Parathyroid adenoma (tissue), 2 donors: ENCODE measurements at regions not wholly inside any gene's neighbourhood (a gene's known extent, or its start where the extent isn't known, plus 50 kb on each side); places are given as distances from the start of the nearest gene placed in this dataset.
"Not testable (repeated sequence)": the region's sequence is repeated elsewhere in the genome, so short reads cannot be mapped to it uniquely, and the experiment has no call there.

Experiments used
- H2AFZ ChIP-seq: fragments of 300-600 bp; sonication (generic); one replicate; pipeline ENCODE4 v1.7.0; 2017; ENCODE audit warnings: antibody characterized with exemption, mild to moderate bottlenecking
- H3K27ac ChIP-seq: fragments of 300-600 bp; sonication (generic); one replicate; pipeline ENCODE4 v1.7.0; 2017
- H3K27me3 ChIP-seq: fragments of 300-600 bp; sonication (generic); one replicate; pipeline ENCODE4 v1.7.0; 2017; ENCODE audit warnings: low read length; ENCODE audit not compliant: control insufficient read depth, insufficient read depth
- H3K36me3 ChIP-seq: fragments of 300-600 bp; sonication (generic); one replicate; pipeline ENCODE4 v1.7.0; 2017; ENCODE audit warnings: low read length; ENCODE audit not compliant: control insufficient read depth, insufficient read depth
- H3K4me1 ChIP-seq: fragments of 300-600 bp; sonication (generic); one replicate; pipeline ENCODE4 v1.7.0; 2017; ENCODE audit warnings: control low read depth
- H3K4me2 ChIP-seq: fragments of 300-600 bp; sonication (generic); one replicate; pipeline ENCODE4 v1.7.0; 2017; ENCODE audit warnings: low read length
- H3K4me3 ChIP-seq: fragments of 300-600 bp; sonication (generic); one replicate; pipeline ENCODE4 v1.7.0; 2017; ENCODE audit warnings: low read depth, low read length
- H3K79me2 ChIP-seq: fragments of 300-600 bp; sonication (generic); one replicate; pipeline ENCODE4 v1.7.0; 2017; ENCODE audit warnings: control low read depth
- H3K9ac ChIP-seq: fragments of 300-600 bp; sonication (generic); one replicate; pipeline ENCODE4 v1.7.0; 2017; ENCODE audit warnings: mild to moderate bottlenecking
- H3K9me3 ChIP-seq: fragments of 300-600 bp; sonication (generic); one replicate; pipeline ENCODE4 v1.7.0; 2017; ENCODE audit warnings: low read length; ENCODE audit not compliant: control insufficient read depth
- CTCF ChIP-seq: fragments of 300-600 bp; sonication (generic); IDR thresholded peaks from one replicate; pipeline ENCODE4 v1.7.0; 2017; ENCODE audit warnings: antibody characterized with exemption, mild to moderate bottlenecking
- donor health status: primary hyperparathyroidism.

GRCh38 chr16:76114681-76115080 lies 162.5 kb upstream of the CNTNAP4 start:
- Histone ChIP-seq H3K4me3 (no peak overlapping the region), H3K27me3 (no peaks in the 10 kb centered on the region), H2AFZ (no peak overlapping the region), H3K9ac (no peak overlapping the region), H3K79me2 (no peaks in the 10 kb centered on the region), H3K4me1 (no peaks in the 10 kb centered on the region), H3K36me3 (no peaks in the 10 kb centered on the region), H3K27ac (no peak overlapping the region), H3K4me2 (no peak overlapping the region), H3K9me3 (peaks cover 2% of the 10 kb centered on the region)
- no peak for TF ChIP-seq CTCF

- Histone ChIP-seq H3K79me2 (no peaks in the 10 kb centered on the region), H3K4me2 (no peak overlapping the region), H3K36me3 (no peaks in the 10 kb centered on the region), H3K9me3 (no peaks in the 10 kb centered on the region), H3K27ac (no peak overlapping the region), H3K4me3 (no peak overlapping the region), H3K27me3 (no peaks in the 10 kb centered on the region), H2AFZ (no peak overlapping the region), H3K4me1 (no peaks in the 10 kb centered on the region), H3K9ac (no peak overlapping the region)
- TF ChIP-seq CTCF = no peak
These were observed 158.9 kb upstream of the CNTNAP4 start for GRCh38 chr16:76118344-76118743.

DNA sequence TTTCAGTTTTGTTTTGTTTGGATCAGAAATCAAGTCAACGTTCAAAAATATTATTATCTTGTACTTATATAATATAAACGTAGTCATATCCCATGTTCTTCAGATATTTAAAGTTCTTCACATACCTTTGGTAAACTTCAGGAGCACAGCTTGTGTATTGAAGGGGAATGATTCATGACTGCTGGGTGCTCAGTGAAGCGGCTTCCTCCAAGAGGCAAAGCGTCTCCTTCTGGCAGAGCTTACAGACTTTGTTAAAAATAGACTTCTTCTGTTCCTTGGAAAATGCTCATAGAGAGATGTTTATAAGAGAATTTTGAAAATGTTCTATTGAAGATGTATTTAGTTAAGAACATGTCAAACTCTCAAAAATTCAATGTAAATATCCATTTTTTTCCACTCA lies 155.6 kb upstream of the CNTNAP4 start:
- Histone ChIP-seq H3K27ac (no peak overlapping the region), H3K4me1 (no peaks in the 10 kb centered on the region), H3K9ac (no peak overlapping the region), H3K36me3 (no peaks in the 10 kb centered on the region), H3K4me2 (no peak overlapping the region), H3K79me2 (no peaks in the 10 kb centered on the region), H2AFZ (no peak overlapping the region), H3K9me3 (no peaks in the 10 kb centered on the region), H3K27me3 (no peaks in the 10 kb centered on the region), H3K4me3 (no peak overlapping the region)
- TF ChIP-seq CTCF = no peak

DNA sequence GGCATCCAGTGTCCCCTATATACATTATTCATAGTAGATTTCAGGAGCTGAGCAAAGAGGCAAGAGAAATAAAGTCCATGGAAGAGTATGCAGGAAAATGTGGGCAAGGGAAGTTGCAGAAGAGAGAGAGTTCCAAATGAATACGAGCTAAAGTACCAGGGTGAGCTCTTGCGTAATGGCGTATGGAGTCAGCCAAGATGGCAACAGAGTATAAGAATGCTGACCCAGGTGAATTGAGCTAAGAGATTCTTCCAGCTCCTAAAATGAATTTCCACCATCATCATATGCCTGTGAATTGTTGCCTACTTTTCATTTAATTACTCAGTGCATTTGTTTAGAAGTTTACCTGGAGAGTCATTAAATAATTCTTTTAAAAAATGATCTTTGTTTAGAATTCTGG lies 153.2 kb upstream of the CNTNAP4 start:
- Histone ChIP-seq H3K27me3 (no peaks in the 10 kb centered on the region), H3K4me3 (no peak overlapping the region), H3K4me2 (no peak overlapping the region), H3K9ac (no peak overlapping the region), H3K4me1 (no peaks in the 10 kb centered on the region), H3K9me3 (no peaks in the 10 kb centered on the region), H3K79me2 (no peaks in the 10 kb centered on the region), H3K36me3 (no peaks in the 10 kb centered on the region), H3K27ac (no peak overlapping the region), H2AFZ (no peak overlapping the region)
- TF ChIP-seq CTCF = no peak

- Histone ChIP-seq H3K4me1 (no peaks in the 10 kb centered on the region), H3K4me3 (no peak overlapping the region), H2AFZ (no peak overlapping the region), H3K9me3 (no peaks in the 10 kb centered on the region), H3K27ac (no peak overlapping the region), H3K9ac (no peak overlapping the region), H3K79me2 (no peaks in the 10 kb centered on the region), H3K27me3 (no peaks in the 10 kb centered on the region), H3K4me2 (no peak overlapping the region), H3K36me3 (no peaks in the 10 kb centered on the region)
- no peak for TF ChIP-seq CTCF
These were observed 151.3 kb upstream of the CNTNAP4 start for GRCh38 chr16:76125871-76126270.

DNA sequence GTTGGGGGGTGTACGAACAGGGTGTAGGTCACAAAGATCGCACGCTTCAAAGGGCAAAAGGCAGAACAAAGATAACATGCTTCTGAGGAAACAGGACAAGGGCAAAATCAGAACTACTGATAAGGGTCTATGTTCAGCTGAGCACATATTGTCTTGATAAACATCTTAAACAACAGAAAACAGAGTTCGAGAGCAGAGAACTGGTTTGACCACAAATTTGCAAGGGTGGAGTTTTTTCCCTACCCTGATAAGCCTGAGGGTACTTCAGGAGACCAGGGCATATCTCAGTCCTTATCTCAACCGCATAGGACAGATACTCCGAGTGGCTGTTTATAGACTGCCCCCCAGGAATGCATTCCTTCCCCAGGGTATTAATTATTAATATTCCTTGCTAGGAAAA lies 139.1 kb upstream of the CNTNAP4 start:
- not testable (repeated sequence) for H3K9me3 ChIP-seq, H3K9ac ChIP-seq, H3K27me3 ChIP-seq, H3K36me3 ChIP-seq, H3K4me2 ChIP-seq, H2AFZ ChIP-seq, H3K27ac ChIP-seq, H3K4me3 ChIP-seq, H3K79me2 ChIP-seq, H3K4me1 ChIP-seq
